GM23338 (cell line): ENCODE measurements at regions not wholly inside any gene's neighbourhood (a gene's known extent, or its start where the extent isn't known, plus 50 kb on each side); places are given as distances from the start of the nearest gene placed in this dataset.

Source experiments
- ATAC-seq: fragments of 200-7000 bp; cut with Tn5 transposase; 3 replicates; pipeline ENCODE4 v1.9.1; 2020
- DNase-seq: peaks from one replicate; pipeline ENCODE4 v3.0.0-alpha.2; 2015; ENCODE audit warnings: low spot score
- H2AFZ ChIP-seq: fragments of 200-600 bp; sonication (generic); 2 replicates; pipeline ENCODE4 v1.8.0; 2016; ENCODE audit warnings: antibody characterized with exemption, mild to moderate bottlenecking, moderate library complexity
- H3F3A ChIP-seq: fragments of 200-600 bp; sonication (generic); replicated peaks from 2 replicates; pipeline ENCODE4 v1.8.0; 2017; ENCODE audit warnings: antibody characterized with exemption, mixed run types, low read depth
- H3K27ac ChIP-seq: fragments of 200-600 bp; sonication (generic); 2 replicates; pipeline ENCODE4 v1.6.1; 2016; ENCODE audit warnings: low read depth
- H3K27me3 ChIP-seq: fragments of 200-600 bp; sonication (generic); 2 replicates; pipeline ENCODE4 v1.8.0; 2016; ENCODE audit warnings: mild to moderate bottlenecking, mixed run types, moderate library complexity; ENCODE audit not compliant: insufficient read depth
- H3K36me3 ChIP-seq: fragments of 200-600 bp; sonication (generic); 2 replicates; pipeline ENCODE4 v1.8.0; 2016; ENCODE audit warnings: mild to moderate bottlenecking; ENCODE audit not compliant: insufficient read depth
- H3K4me1 ChIP-seq: fragments of 200-600 bp; sonication (generic); 2 replicates; pipeline ENCODE4 v1.8.0; 2016; ENCODE audit warnings: mild to moderate bottlenecking, moderate library complexity; ENCODE audit not compliant: insufficient read depth
- H3K4me2 ChIP-seq: fragments of 200-600 bp; sonication (generic); 2 replicates; pipeline ENCODE4 v1.7.1; 2017; ENCODE audit warnings: mixed run types
- H3K4me3 ChIP-seq: fragments of 200-600 bp; sonication (generic); 2 replicates; pipeline ENCODE4 v1.6.1; 2016; ENCODE audit warnings: mixed run types
- H3K79me2 ChIP-seq: fragments of 200-600 bp; sonication (generic); replicated peaks from 2 replicates; pipeline ENCODE4 v1.8.0; 2017; ENCODE audit warnings: mild to moderate bottlenecking; ENCODE audit not compliant: insufficient read depth
- H3K9me2 ChIP-seq: fragments of 200-600 bp; sonication (generic); 2 replicates; pipeline ENCODE4 v1.8.0; 2017; ENCODE audit not compliant: insufficient read depth
- H4K20me1 ChIP-seq: fragments of 200-600 bp; sonication (generic); replicated peaks from 2 replicates; pipeline ENCODE4 v1.8.0; 2017; ENCODE audit warnings: mild to moderate bottlenecking; ENCODE audit not compliant: insufficient read depth
- H3K27ac Mint-ChIP-seq: 2 replicates; pipeline ENCODE4 v1.8.0; 2020; ENCODE audit warnings: inconsistent platforms, mild to moderate bottlenecking, moderate library complexity, mixed read lengths
- H3K27me3 Mint-ChIP-seq: 3 replicates; pipeline ENCODE4 v1.8.0; 2022; ENCODE audit warnings: low read depth, mild to moderate bottlenecking, moderate library complexity, mixed read lengths, inconsistent platforms; ENCODE audit not compliant: insufficient read depth, poor library complexity
- H3K36me3 Mint-ChIP-seq: 3 replicates; pipeline ENCODE4 v1.8.0; 2021; ENCODE audit warnings: low read depth, mild to moderate bottlenecking, inconsistent platforms, moderate library complexity, mixed read lengths
- H3K4me1 Mint-ChIP-seq: 3 replicates; pipeline ENCODE4 v1.8.0; 2020; ENCODE audit warnings: mild to moderate bottlenecking, inconsistent platforms, mixed read lengths
- H3K4me3 Mint-ChIP-seq: 3 replicates; pipeline ENCODE4 v1.8.0; 2021; ENCODE audit warnings: moderate library complexity, mild to moderate bottlenecking, inconsistent platforms, mixed read lengths
- H3K9me3 Mint-ChIP-seq: 3 replicates; pipeline ENCODE4 v1.8.0; 2020; ENCODE audit warnings: moderate library complexity, mild to moderate bottlenecking, inconsistent platforms, mixed read lengths
- CREB1 ChIP-seq: fragments of 250-450 bp; sonication (Bioruptor Pico); IDR thresholded peaks from 2 replicates; pipeline ENCODE4 v1.5.0; 2020; ENCODE audit warnings: low read depth, mild to moderate bottlenecking, moderate library complexity
- EZH2 ChIP-seq: fragments of 200-600 bp; sonication (generic); IDR thresholded peaks from one replicate; pipeline ENCODE4 v1.8.0; 2017; ENCODE audit warnings: antibody characterized with exemption, mild to moderate bottlenecking, low read depth; ENCODE audit not compliant: unreplicated experiment
- JUNB ChIP-seq: IDR thresholded peaks from one replicate; pipeline ENCODE4 v1.6.1; 2016; ENCODE audit warnings: antibody characterized with exemption; ENCODE audit not compliant: unreplicated experiment
- NANOG ChIP-seq: IDR thresholded peaks from 2 replicates; pipeline ENCODE4 v1.6.1; 2016; ENCODE audit warnings: antibody characterized with exemption, borderline replicate concordance
- STAT1 ChIP-seq: IDR thresholded peaks from one replicate; pipeline ENCODE4 v1.6.1; 2016; ENCODE audit warnings: antibody characterized with exemption; ENCODE audit not compliant: unreplicated experiment
- ZNF114 ChIP-seq: fragments of 250-450 bp; sonication (Bioruptor Pico); IDR thresholded peaks from 2 replicates; pipeline ENCODE4 v1.5.0; 2020; ENCODE audit warnings: mild to moderate bottlenecking, moderate library complexity
- ZNF331 ChIP-seq: fragments of 250-450 bp; sonication (Bioruptor Pico); IDR thresholded peaks from 2 replicates; pipeline ENCODE4 v1.5.0; 2020; ENCODE audit warnings: low read depth, mild to moderate bottlenecking, moderate library complexity
- TF ChIP-seq, protein P1 (sequence below), 2 experiments: fragments of 200-600 bp in 1 of 2; sonication (generic) in 1 of 2; conservative IDR thresholded peaks; 2 replicates each; pipeline versions ENCODE4 v1.5.1 to v1.6.1; 2016 to 2017; ENCODE audit warnings: antibody characterized with exemption in 2 of 2, low read depth in 2 of 2, mild to moderate bottlenecking in 2 of 2, moderate library complexity in 1 of 2
- TF ChIP-seq, protein P2 (sequence below): fragments of 250-450 bp; sonication (Bioruptor Pico); IDR thresholded peaks from 2 replicates; pipeline ENCODE4 v1.5.0; 2020; ENCODE audit warnings: mild to moderate bottlenecking, moderate library complexity

DNA sequence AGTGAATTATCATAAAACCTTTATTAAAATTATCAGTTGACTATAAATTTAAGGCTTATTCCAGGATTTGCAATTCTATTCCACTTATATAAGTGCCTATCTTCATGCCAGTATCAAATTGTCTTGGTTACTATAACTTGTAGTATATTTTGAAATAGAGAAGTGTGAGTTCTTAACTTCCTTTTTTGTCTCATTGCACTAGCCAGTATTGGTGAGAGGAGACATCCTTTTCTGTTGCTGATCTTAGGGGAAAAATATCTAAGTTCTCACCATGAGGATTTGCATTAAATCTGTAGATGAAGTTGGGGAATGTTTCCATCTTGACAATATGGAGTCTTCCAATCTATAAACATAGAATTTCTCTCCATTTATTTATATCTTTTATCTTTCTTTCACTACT, 104.2 kb upstream of the MKI67 start:
- H3K79me2 ChIP-seq = no peaks in the 10 kb centered on the region
- Mint-ChIP-seq H3K4me1 (no peaks in the 10 kb centered on the region; the same call in 2 of the 3 replicates), H3K27me3 (peaks cover 2% of the 10 kb centered on the region), H3K36me3 (no peaks in the 10 kb centered on the region; the same call in 1 of the 3 replicates), H3K27ac (no peak overlapping the region), H3K9me3 (peaks cover 15% of the 10 kb centered on the region), H3K4me3 (no peak overlapping the region)
- no peak overlapping the region for H2AFZ ChIP-seq
- H3K4me1 ChIP-seq = no peaks in the 10 kb centered on the region
- H3K9me2 ChIP-seq = peaks cover 4% of the 10 kb centered on the region
- H3K27me3 ChIP-seq = no peaks in the 10 kb centered on the region
- H3K4me2 ChIP-seq = no peak overlapping the region
- ATAC-seq = no peak
- no peak overlapping the region for H3K27ac ChIP-seq
- H4K20me1 ChIP-seq = no peaks in the 10 kb centered on the region
- no peak for DNase-seq
- no peaks in the 10 kb centered on the region for H3F3A ChIP-seq
- TF ChIP-seq ZNF331 (CRISPR knock-in tag) (no peak), STAT1 (no peak), JUNB (no peak), NANOG (no peak), CREB1 (CRISPR knock-in tag) (no peak)
- TF ChIP-seq, protein P1, sequence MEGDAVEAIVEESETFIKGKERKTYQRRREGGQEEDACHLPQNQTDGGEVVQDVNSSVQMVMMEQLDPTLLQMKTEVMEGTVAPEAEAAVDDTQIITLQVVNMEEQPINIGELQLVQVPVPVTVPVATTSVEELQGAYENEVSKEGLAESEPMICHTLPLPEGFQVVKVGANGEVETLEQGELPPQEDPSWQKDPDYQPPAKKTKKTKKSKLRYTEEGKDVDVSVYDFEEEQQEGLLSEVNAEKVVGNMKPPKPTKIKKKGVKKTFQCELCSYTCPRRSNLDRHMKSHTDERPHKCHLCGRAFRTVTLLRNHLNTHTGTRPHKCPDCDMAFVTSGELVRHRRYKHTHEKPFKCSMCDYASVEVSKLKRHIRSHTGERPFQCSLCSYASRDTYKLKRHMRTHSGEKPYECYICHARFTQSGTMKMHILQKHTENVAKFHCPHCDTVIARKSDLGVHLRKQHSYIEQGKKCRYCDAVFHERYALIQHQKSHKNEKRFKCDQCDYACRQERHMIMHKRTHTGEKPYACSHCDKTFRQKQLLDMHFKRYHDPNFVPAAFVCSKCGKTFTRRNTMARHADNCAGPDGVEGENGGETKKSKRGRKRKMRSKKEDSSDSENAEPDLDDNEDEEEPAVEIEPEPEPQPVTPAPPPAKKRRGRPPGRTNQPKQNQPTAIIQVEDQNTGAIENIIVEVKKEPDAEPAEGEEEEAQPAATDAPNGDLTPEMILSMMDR (conservative IDR thresholded peaks at IDR 0.05; ENCODE audit: low read depth in 2 of 2) = no peak
- H3K36me3 ChIP-seq = no peaks in the 10 kb centered on the region
- H3K4me3 ChIP-seq = no peak overlapping the region

- H3K27me3 Mint-ChIP-seq = peaks cover 4% of the 10 kb centered on the region
- Histone ChIP-seq H3K36me3 (no peaks in the 10 kb centered on the region), H3K4me1 (no peaks in the 10 kb centered on the region), H3K27me3 (no peaks in the 10 kb centered on the region), H3K4me3 (no peak overlapping the region), H3K9me2 (peaks cover 9% of the 10 kb centered on the region), H3K4me2 (no peak overlapping the region), H3F3A (no peaks in the 10 kb centered on the region), H3K27ac (no peak overlapping the region), H4K20me1 (no peaks in the 10 kb centered on the region), H3K79me2 (no peaks in the 10 kb centered on the region), H2AFZ (no peak overlapping the region)
- no peak overlapping the region for H3K27ac Mint-ChIP-seq
- no peak for DNase-seq
- no peak for TF ChIP-seq EZH2
- TF ChIP-seq ZNF331 (CRISPR knock-in tag) = peak; percentile 86
- H3K4me3 Mint-ChIP-seq = no peak overlapping the region
- H3K9me3 Mint-ChIP-seq = peaks cover 15% of the 10 kb centered on the region
- H3K36me3 Mint-ChIP-seq = no peaks in the 10 kb centered on the region; the same call in 1 of the 3 replicates
- H3K4me1 Mint-ChIP-seq = no peaks in the 10 kb centered on the region; the same call in 2 of the 3 replicates
- ATAC-seq = no peak
Observed at GRCh38 chr10:128233422-128233821, 107.2 kb upstream of the MKI67 start.

DNA sequence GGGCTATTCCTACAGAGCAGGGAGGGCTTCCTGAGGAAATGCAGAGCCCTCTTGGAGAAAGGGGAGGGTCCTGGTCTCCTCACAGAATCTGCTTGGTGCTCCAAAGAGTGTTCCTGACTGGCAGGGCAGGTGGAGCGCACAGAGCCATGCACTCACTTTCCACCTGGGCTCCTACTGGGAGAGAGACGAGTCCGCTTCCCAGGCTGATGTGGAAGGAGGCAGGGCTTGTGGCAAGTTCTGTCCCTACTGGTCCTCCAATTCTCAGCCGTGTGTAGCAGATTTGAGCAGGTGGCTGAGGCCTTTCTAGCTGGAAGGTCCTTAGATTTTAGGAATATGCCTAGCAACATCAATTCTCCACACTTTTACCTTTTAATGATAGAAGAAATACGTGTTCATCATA, 111.5 kb upstream of the MKI67 start:
- Histone ChIP-seq H3K79me2 (no peaks in the 10 kb centered on the region), H3K27ac (no peak overlapping the region), H3K36me3 (no peaks in the 10 kb centered on the region), H3F3A (no peaks in the 10 kb centered on the region), H2AFZ (no peak overlapping the region), H3K4me2 (no peak overlapping the region), H3K9me2 (peaks cover 9% of the 10 kb centered on the region), H4K20me1 (no peaks in the 10 kb centered on the region), H3K4me1 (no peaks in the 10 kb centered on the region), H3K27me3 (no peaks in the 10 kb centered on the region), H3K4me3 (no peak overlapping the region)
- ATAC-seq = no peak
- no peak for DNase-seq
- Mint-ChIP-seq H3K27ac (no peak overlapping the region), H3K9me3 (peaks cover 15% of the 10 kb centered on the region), H3K4me1 (no peaks in the 10 kb centered on the region; the same call in 2 of the 3 replicates), H3K4me3 (no peak overlapping the region), H3K27me3 (peaks cover 6% of the 10 kb centered on the region), H3K36me3 (no peaks in the 10 kb centered on the region; the same call in 2 of the 3 replicates)
- no peak for TF ChIP-seq EZH2
- no peak for TF ChIP-seq CREB1 (CRISPR knock-in tag)
- TF ChIP-seq, protein P2, sequence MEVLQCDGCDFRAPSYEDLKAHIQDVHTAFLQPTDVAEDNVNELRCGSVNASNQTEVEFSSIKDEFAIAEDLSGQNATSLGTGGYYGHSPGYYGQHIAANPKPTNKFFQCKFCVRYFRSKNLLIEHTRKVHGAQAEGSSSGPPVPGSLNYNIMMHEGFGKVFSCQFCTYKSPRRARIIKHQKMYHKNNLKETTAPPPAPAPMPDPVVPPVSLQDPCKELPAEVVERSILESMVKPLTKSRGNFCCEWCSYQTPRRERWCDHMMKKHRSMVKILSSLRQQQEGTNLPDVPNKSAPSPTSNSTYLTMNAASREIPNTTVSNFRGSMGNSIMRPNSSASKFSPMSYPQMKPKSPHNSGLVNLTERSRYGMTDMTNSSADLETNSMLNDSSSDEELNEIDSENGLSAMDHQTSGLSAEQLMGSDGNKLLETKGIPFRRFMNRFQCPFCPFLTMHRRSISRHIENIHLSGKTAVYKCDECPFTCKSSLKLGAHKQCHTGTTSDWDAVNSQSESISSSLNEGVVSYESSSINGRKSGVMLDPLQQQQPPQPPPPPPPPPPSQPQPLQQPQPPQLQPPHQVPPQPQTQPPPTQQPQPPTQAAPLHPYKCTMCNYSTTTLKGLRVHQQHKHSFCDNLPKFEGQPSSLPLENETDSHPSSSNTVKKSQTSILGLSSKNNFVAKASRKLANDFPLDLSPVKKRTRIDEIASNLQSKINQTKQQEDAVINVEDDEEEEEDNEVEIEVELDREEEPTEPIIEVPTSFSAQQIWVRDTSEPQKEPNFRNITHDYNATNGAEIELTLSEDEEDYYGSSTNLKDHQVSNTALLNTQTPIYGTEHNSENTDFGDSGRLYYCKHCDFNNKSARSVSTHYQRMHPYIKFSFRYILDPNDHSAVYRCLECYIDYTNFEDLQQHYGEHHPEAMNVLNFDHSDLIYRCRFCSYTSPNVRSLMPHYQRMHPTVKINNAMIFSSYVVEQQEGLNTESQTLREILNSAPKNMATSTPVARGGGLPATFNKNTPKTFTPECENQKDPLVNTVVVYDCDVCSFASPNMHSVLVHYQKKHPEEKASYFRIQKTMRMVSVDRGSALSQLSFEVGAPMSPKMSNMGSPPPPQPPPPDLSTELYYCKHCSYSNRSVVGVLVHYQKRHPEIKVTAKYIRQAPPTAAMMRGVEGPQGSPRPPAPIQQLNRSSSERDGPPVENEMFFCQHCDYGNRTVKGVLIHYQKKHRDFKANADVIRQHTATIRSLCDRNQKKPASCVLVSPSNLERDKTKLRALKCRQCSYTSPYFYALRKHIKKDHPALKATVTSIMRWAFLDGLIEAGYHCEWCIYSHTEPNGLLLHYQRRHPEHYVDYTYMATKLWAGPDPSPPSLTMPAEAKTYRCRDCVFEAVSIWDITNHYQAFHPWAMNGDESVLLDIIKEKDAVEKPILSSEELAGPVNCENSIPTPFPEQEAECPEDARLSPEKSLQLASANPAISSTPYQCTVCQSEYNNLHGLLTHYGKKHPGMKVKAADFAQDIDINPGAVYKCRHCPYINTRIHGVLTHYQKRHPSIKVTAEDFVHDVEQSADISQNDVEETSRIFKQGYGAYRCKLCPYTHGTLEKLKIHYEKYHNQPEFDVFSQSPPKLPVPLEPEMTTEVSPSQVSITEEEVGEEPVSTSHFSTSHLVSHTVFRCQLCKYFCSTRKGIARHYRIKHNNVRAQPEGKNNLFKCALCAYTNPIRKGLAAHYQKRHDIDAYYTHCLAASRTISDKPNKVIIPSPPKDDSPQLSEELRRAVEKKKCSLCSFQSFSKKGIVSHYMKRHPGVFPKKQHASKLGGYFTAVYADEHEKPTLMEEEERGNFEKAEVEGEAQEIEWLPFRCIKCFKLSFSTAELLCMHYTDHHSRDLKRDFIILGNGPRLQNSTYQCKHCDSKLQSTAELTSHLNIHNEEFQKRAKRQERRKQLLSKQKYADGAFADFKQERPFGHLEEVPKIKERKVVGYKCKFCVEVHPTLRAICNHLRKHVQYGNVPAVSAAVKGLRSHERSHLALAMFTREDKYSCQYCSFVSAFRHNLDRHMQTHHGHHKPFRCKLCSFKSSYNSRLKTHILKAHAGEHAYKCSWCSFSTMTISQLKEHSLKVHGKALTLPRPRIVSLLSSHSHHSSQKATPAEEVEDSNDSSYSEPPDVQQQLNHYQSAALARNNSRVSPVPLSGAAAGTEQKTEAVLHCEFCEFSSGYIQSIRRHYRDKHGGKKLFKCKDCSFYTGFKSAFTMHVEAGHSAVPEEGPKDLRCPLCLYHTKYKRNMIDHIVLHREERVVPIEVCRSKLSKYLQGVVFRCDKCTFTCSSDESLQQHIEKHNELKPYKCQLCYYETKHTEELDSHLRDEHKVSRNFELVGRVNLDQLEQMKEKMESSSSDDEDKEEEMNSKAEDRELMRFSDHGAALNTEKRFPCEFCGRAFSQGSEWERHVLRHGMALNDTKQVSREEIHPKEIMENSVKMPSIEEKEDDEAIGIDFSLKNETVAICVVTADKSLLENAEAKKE = no peak
- no peak for TF ChIP-seq JUNB
- TF ChIP-seq NANOG = no peak
- TF ChIP-seq STAT1 = no peak
- TF ChIP-seq ZNF331 (CRISPR knock-in tag) = no peak
- no peak for TF ChIP-seq ZNF114
